Endothelial cell of umbilical vein (primary cell): ENCODE measurements at regions not wholly inside any gene's neighbourhood (a gene's known extent, or its start where the extent isn't known, plus 50 kb on each side); places are given as distances from the start of the nearest gene placed in this dataset.

Source experiments
- BruUV-seq: library from RNA; stranded (reverse); fragments of 400-500 nt; replicated peaks from 2 replicates; lab custom pipeline; 2021; lab: Mats Ljungman, UMichigan
- CTCF ChIA-PET: fragments of 300-600, 350-600 bp; sonication (Branson Sonifier 250); formaldehyde crosslinking; loops from one replicate; lab custom pipeline; 2021; ENCODE audit warnings: antibody characterized with exemption, inconsistent platforms; lab: Charles Lee
- POLR2A ChIA-PET: fragments of 300-600, 350-600 bp; sonication (Branson Sonifier 250); formaldehyde crosslinking; loops from one replicate; lab custom pipeline; 2021; ENCODE audit warnings: antibody characterized with exemption, inconsistent platforms; lab: Charles Lee
- DNase-seq: peaks from one replicate; pipeline ENCODE4 v3.0.0-alpha.2; 2011; ENCODE audit warnings: low read depth, low spot score
- FAIRE-seq: peaks from 2 replicates; lab custom pipeline; 2011; peaks lifted over from hg19 to GRCh38; lab: Jason Lieb, UNC
- H2AFZ ChIP-seq: 2 replicates; pipeline ENCODE4 v1.6.0; 2012; ENCODE audit warnings: low read depth, low read length, control low read depth, inconsistent platforms
- H3K27ac ChIP-seq: 2 replicates; pipeline ENCODE4 v1.5.1; 2011; ENCODE audit warnings: low read depth, mild to moderate bottlenecking, control low read depth, low read length, moderate library complexity; ENCODE audit not compliant: insufficient read depth
- H3K27me3 ChIP-seq, 2 experiments: 2 replicates each; pipeline versions ENCODE4 v1.6.0 to v1.6.1; 2011; ENCODE audit warnings: low read length in 2 of 2, mixed read lengths in 1 of 2; ENCODE audit not compliant: control insufficient read depth in 2 of 2, insufficient read depth in 2 of 2
- H3K36me3 ChIP-seq, 2 experiments: 2 replicates in 1 of 2; 3 replicates in 1 of 2; pipeline ENCODE4 v1.5.1; 2011; ENCODE audit warnings: low read length in 2 of 2, mild to moderate bottlenecking in 1 of 2, moderate library complexity in 1 of 2; ENCODE audit not compliant: control insufficient read depth in 2 of 2, insufficient read depth in 2 of 2; ENCODE audit errors: extremely low read depth in 1 of 2
- H3K4me1 ChIP-seq: 3 replicates; pipeline ENCODE4 v1.5.1; 2011; ENCODE audit warnings: mild to moderate bottlenecking, low read length; ENCODE audit not compliant: control insufficient read depth, insufficient read depth; ENCODE audit errors: extremely low read depth
- H3K4me2 ChIP-seq: 2 replicates; pipeline ENCODE4 v1.6.1; 2011; ENCODE audit warnings: low read length, control low read depth, mixed read lengths; ENCODE audit not compliant: insufficient read depth
- H3K4me3 ChIP-seq, 3 experiments: fragments of 200-600 bp in 1 of 3; sonication (generic), shearing (Covaris generic) in 1 of 3; replicated peaks in 1 of 3; 2 replicates each; pipeline ENCODE4 v1.5.1; 2011 to 2016; ENCODE audit warnings: control low read depth in 3 of 3, low read length in 3 of 3, mild to moderate bottlenecking in 2 of 3, inconsistent platforms in 1 of 3, low read depth in 1 of 3, moderate library complexity in 1 of 3; ENCODE audit not compliant: insufficient read depth in 1 of 3
- H3K79me2 ChIP-seq: 2 replicates; pipeline ENCODE4 v1.6.0; 2012; ENCODE audit warnings: low read length, inconsistent platforms; ENCODE audit not compliant: control insufficient read depth, insufficient read depth
- H3K9ac ChIP-seq: replicated peaks from 2 replicates; pipeline ENCODE3; 2011; ENCODE audit warnings: low read length, control low read depth; ENCODE audit not compliant: insufficient read depth; ENCODE audit errors: extremely low read depth
- H3K9me1 ChIP-seq: replicated peaks from 3 replicates; pipeline ENCODE4 v1.6.0; 2011; ENCODE audit warnings: mild to moderate bottlenecking, low read length; ENCODE audit not compliant: control insufficient read depth, insufficient read depth; ENCODE audit errors: extremely low read depth
- H3K9me3 ChIP-seq: replicated peaks from 2 replicates; pipeline ENCODE4 v1.5.1; 2012; ENCODE audit warnings: low read length, inconsistent platforms; ENCODE audit not compliant: control insufficient read depth, insufficient read depth
- H4K20me1 ChIP-seq: replicated peaks from 2 replicates; pipeline ENCODE3; 2011; ENCODE audit warnings: mild to moderate bottlenecking, low read length; ENCODE audit not compliant: control insufficient read depth, insufficient read depth; ENCODE audit errors: extremely low read depth
- EZH2 ChIP-seq: IDR thresholded peaks from 2 replicates; pipeline ENCODE4 v1.6.1; 2012; ENCODE audit warnings: borderline replicate concordance, low read depth, mild to moderate bottlenecking, moderate library complexity, low read length, inconsistent platforms; ENCODE audit not compliant: severe bottlenecking
- FOS ChIP-seq: IDR thresholded peaks from 2 replicates; pipeline ENCODE4 v1.6.1; 2011; ENCODE audit warnings: mild to moderate bottlenecking, low read length, moderate library complexity, borderline replicate concordance; ENCODE audit not compliant: insufficient read depth
- GATA2 ChIP-seq: IDR thresholded peaks from 2 replicates; pipeline ENCODE4 v1.7.0; 2011; ENCODE audit warnings: low read depth, mild to moderate bottlenecking, moderate library complexity, mixed read lengths, low read length; ENCODE audit not compliant: insufficient read length, insufficient read depth
- JUN ChIP-seq: IDR thresholded peaks from 2 replicates; pipeline ENCODE4 v1.6.1; 2011; ENCODE audit warnings: borderline replicate concordance, low read depth; ENCODE audit not compliant: insufficient read length, insufficient read depth
- MYC ChIP-seq: IDR thresholded peaks from one replicate; pipeline ENCODE4 v1.6.1; 2011; ENCODE audit warnings: mild to moderate bottlenecking, low read depth, low read length
- POLR2A ChIP-seq: IDR thresholded peaks from 2 replicates; pipeline ENCODE4 v1.6.1; 2012; ENCODE audit warnings: low read depth, mild to moderate bottlenecking, control low read depth, low read length
- POLR2AphosphoS5 ChIP-seq: IDR thresholded peaks from 2 replicates; pipeline ENCODE4 v1.6.1; 2012; ENCODE audit warnings: low read depth, mild to moderate bottlenecking, control low read depth, low read length, moderate library complexity; ENCODE audit not compliant: insufficient read depth
- dilution Hi-C: fragments of 300-500 bp; cut with MboI; formaldehyde crosslinking; loops from one replicate; pipeline ENCODE4 v1.15.0; 2019; ENCODE audit warnings: low sequenced_read_pairs; ENCODE audit not compliant: extremely low pct_ligation_motif_present
- intact Hi-C: fragments of 100-400 bp; cut with micrococcal nuclease; formaldehyde crosslinking; loops from one replicate; pipeline ENCODE4 v1.10.0; 2022
- TF ChIP-seq, protein P1 (sequence below): IDR thresholded peaks from 2 replicates; pipeline ENCODE4 v1.6.1; 2011; ENCODE audit not compliant: insufficient read depth, insufficient read length
- TF ChIP-seq, protein P2 (sequence below), 2 donors: IDR thresholded peaks; 1 replicate in 1 of 2; 2 replicates in 1 of 2; pipeline ENCODE4 v1.5.1; 2011; ENCODE audit warnings: low read length in 2 of 2, mild to moderate bottlenecking in 2 of 2, moderate library complexity in 2 of 2, control low read depth in 1 of 2, inconsistent platforms in 1 of 2, low read depth in 1 of 2; ENCODE audit not compliant: insufficient read depth in 1 of 2; ENCODE audit errors: extremely low read depth in 1 of 2

DNA sequence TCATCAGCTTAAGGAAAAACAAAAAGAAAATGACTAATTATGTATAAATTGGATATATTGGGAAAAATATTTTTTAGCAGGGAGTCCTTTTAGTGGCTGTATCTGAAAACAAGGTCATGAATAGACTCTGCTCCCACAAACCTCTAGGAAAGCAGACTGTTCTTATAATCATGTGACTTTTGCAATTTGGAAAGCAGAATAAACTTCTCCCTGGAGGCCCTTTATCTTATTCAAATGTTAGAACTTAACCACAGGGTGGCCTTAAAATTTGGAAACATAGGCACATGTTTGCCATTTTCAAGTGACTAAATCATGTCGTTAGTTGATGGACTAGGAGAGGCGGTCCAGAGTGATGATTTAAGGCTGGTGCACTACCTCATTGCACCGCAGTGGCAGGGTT is 196.6 kb upstream of the KRR1 start:
- no peaks in the 10 kb centered on the region for H3K36me3 ChIP-seq
- no peaks in the 10 kb centered on the region for H3K9me1 ChIP-seq
- H3K4me2 ChIP-seq = no peak overlapping the region
- ChIA-PET POLR2A (no interaction called here), CTCF (interaction anchor here (1.1 to 1.2 kb wide), 2 partner anchors 13 to 236 kb away, joined by 3 read pairs; no protein-coding TSS in a partner anchor)
- H3K4me1 ChIP-seq = peaks cover 39% of the 10 kb centered on the region
- no peak for DNase-seq
- no peaks in the 10 kb centered on the region for H3K9me3 ChIP-seq
- dilution Hi-C loops (no loop called here), intact Hi-C loops (loop anchor here (1.0 to 5.0 kb wide), 5 partner anchors 14 to 181 kb away; no protein-coding TSS in a partner anchor)
- H3K79me2 ChIP-seq = no peaks in the 10 kb centered on the region
- no peaks in the 10 kb centered on the region for H4K20me1 ChIP-seq
- no TSS peak for BruUV-seq
- peak overlapping the region; percentile 84 for H3K27ac ChIP-seq
- no peak overlapping the region for H3K4me3 ChIP-seq
- H3K27me3 ChIP-seq = no peaks in the 10 kb centered on the region
- no peak overlapping the region for H2AFZ ChIP-seq
- TF ChIP-seq EZH2 = no peak
- no peak for TF ChIP-seq GATA2
- TF ChIP-seq, protein P1, sequence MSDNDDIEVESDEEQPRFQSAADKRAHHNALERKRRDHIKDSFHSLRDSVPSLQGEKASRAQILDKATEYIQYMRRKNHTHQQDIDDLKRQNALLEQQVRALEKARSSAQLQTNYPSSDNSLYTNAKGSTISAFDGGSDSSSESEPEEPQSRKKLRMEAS = no peak
- no peak for TF ChIP-seq POLR2A
- TF ChIP-seq MYC = no peak
- TF ChIP-seq, protein P2, sequence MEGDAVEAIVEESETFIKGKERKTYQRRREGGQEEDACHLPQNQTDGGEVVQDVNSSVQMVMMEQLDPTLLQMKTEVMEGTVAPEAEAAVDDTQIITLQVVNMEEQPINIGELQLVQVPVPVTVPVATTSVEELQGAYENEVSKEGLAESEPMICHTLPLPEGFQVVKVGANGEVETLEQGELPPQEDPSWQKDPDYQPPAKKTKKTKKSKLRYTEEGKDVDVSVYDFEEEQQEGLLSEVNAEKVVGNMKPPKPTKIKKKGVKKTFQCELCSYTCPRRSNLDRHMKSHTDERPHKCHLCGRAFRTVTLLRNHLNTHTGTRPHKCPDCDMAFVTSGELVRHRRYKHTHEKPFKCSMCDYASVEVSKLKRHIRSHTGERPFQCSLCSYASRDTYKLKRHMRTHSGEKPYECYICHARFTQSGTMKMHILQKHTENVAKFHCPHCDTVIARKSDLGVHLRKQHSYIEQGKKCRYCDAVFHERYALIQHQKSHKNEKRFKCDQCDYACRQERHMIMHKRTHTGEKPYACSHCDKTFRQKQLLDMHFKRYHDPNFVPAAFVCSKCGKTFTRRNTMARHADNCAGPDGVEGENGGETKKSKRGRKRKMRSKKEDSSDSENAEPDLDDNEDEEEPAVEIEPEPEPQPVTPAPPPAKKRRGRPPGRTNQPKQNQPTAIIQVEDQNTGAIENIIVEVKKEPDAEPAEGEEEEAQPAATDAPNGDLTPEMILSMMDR (IDR thresholded peaks at IDR 0.05; ENCODE audit: extremely low read depth in 1 of 2, insufficient read depth in 1 of 2, low read depth in 1 of 2, low read length in 2 of 2) = no peak
- no peak for TF ChIP-seq JUN
- TF ChIP-seq FOS = no peak
- TF ChIP-seq POLR2AphosphoS5 = no peak
- no peak overlapping the region for H3K9ac ChIP-seq
- FAIRE-seq = no peak
